HG03439 (cell line): ENCODE measurements at regions not wholly inside any gene's neighbourhood (a gene's known extent, or its start where the extent isn't known, plus 50 kb on each side); places are given as distances from the start of the nearest gene placed in this dataset.
"Not testable (repeated sequence)": the region's sequence is repeated elsewhere in the genome, so short reads cannot be mapped to it uniquely, and the experiment has no call there.

ENCODE experiments used
- ATAC-seq: cut with Tn5 transposase; IDR thresholded peaks from one replicate; pipeline ENCODE4 v1.9.1; 2021; ENCODE audit warnings: mild to moderate bottlenecking, moderate library complexity; ENCODE audit not compliant: unreplicated experiment

DNA sequence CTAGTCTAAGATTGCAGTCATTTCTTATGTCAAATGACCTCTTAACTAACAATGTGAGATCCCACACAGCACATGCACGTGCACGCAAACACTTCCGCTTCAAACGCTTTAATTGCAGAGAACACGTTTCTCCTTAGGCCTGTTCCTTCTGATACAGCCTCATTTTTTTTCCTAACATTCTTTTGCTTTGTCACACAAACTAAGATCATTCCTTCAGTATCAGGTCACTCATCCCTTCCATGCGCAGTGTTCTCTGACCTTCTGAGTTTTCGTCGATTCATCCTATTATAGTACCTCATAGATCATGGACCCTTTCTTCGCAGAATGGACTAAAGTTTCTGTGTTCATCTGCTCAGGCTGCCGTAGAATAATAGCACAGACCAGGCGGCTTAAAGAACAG, 327.1 kb upstream of the CDH19 start:
- ATAC-seq = no peak

DNA sequence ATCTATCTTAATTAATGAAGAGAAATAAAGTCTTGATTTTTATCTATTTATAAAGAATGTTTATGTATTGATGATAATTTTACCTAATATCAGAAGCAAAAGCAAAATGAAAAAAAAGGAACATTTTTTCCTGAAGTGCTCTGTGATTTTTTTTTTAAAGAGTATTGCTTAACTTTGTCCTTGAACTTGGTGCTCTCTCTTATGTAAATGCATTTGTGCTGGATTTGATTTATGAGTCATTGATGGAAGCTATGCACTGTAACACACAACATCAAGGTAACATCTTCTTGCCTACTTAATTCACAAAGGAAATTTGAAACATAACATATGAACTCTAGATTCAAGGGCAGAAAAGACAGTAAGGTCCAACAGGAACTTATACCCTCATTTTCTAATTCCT, 312.9 kb upstream of the CDH19 start:
- no peak for ATAC-seq

DNA sequence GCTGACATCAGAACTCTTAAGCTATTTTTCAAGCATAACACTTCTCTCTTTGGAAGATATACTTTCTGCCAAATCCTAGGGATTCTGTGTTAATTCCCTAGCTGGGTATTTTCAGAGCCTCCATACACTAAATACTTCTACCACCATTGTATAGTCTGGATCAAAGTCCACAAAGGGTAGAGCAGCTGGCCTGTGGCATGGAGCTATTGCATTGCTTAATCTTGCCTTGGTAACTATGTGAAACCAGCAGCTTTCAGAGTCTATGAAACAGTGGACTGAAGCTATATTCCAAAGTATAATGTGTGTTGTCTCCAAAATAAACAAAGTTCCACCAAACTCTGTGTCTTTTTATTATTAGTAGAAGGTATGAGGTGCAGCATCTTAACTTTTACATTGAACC, 296.9 kb upstream of the CDH19 start:
- ATAC-seq = no peak

DNA sequence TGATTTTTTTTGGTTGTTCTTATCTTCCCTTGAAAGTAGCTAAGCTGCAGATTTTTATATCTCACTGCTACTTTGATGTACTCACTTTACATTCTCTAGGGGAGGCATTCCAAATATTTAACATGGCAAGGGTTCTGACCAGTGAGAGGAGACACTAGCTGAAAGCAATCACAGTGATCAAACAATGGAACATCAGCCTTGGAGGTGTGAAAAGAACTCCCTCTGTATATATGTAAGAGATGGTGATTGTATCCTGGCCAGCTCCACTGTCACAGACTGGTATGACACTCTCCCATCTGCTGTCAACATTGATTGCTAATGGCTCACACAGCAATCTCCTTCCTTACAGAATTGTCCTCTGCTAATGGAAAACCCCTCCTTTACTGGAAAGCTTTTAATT, 291.7 kb upstream of the CDH19 start:
- ATAC-seq = no peak

DNA sequence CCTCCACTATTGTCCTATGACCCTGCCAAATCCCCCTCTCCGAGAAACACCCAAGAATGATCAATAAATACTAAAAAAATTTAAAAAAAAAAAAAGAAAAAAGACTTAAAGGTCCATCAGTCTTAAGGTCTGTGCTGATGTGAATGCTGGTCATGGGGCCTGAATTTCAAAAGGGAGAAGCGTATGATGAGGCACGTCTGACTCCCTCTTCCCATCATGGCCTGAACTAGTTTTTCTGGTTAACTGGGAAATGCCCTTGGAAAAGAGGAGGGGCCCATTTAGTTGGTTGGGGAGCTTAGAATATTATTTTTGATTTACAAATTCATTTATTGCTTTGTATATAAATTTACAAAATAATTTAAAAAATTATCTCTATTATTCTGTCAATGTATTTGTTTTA, 291.0 kb upstream of the CDH19 start:
- no peak for ATAC-seq

DNA sequence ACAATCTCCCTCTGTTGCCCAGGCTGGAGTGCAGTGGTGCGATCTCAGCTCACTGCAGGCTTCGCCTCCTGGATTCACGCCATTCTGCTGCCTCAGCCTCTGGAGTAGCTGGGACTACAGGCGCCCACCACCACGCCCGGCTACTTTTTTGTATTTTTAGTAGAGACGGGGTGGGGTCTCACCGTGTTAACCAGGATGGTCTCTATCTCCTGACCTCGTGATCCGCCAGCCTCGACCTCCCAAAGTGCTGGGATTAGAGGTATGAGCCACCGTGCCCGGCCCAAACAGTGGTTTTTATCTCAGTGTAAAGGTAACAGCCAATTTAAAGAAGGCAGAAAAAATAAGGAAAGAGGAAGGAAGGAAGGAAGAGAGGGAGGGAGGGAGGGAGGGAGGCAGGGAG, 288.5 kb upstream of the CDH19 start:
- ATAC-seq = not testable (repeated sequence)

DNA sequence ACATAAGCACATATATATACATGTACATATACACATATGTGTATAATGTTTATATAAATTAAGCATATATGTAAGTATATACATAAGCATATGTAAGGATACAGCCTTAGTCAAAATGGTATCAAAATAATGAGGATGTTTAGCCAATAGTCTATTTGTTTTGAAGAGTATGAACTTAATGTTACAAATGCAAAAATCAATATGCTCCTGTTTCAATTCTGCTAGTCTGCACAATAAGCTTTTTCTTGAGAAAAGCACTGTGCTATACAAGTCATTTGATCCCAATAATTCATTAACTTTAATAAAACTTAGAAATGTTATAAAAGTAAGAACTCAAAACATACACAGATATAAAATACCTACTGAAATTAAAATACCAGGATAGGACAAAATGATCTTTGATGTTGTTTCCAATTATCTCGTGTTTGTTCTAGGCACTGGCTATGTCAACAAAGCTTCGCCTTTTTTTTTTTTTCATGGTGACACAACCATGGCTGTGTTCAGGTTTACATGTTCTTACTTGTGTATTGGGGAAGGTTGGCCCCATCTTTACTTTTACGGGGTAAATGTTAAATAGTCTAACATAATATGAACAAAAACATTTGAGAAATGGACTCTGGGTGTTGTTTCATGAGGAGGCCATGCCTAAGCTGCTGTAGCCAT, 271.1 kb upstream of the CDH19 start:
- no peak for ATAC-seq

DNA sequence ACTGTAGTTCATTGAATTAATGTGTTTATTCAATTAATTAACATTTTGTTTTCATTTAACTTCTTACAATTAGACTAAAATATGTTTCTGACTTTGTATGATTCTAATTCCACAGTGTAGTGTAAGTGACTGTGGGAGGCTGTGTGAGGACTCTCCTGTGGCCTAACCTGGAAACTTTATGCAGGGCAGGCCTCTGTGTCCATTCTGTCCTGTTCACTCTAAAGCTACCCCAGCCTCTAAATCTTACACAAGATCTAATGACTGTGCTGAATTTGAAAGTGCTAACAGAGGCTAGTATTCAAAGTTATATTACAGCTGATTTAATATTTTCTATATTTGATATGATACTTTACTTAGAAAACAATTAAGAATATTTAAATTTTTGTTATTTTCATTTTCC, 270.5 kb upstream of the CDH19 start:
- no peak for ATAC-seq

DNA sequence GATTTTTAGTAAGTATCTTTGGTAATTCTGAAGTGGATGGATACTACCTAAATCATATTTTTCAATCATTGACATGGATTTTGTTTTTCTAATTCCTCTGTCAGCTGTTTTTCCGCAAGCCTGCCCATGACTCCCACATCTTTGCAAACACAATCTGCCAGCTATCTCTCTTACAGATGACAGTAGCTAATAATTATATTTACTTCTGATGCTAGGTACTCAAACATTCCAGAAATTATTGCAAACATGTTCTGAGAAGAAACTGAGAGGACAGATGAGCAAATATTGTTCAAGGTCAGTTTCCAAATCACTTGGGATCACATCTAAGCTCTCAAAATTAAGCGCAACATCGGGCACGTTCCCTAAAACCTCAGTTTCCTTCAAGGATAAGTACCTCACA, 270.0 kb upstream of the CDH19 start:
- no peak for ATAC-seq

DNA sequence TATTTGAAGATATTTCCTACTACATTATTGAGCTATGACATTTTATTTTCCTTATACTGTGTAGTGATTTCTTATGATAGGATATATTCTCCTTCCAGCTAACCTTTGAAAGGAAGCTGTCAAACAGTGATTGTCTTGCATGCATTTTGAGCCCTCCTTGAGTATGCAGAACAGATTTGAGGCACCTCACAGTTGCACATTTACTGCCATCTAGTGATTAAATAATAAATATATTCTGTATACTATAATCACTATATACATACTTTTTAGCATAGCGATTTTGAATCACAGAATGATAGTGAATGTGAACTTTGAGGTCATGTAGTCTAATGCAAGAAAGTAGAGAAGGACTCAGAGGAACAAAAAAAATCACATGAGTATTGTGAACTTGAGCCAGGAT, 268.4 kb upstream of the CDH19 start:
- no peak for ATAC-seq

DNA sequence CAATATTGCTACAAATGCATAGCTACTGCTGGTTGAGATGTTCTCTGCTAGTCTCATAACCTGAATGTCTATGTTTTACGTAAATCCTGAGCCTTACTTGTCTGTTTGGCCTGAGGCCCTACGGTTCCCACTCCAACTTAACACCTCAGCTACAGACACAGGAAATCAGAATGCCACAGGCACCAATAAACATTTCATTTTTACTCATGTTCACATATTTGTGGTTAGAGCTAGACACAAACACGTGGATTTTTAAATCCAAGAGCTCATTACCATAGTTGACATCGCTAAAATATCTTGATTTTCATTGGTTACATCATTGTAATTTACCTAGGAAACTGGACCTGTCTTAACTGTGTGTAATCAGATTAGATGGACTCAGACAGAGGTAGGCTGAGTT, 263.8 kb upstream of the CDH19 start:
- no peak for ATAC-seq

DNA sequence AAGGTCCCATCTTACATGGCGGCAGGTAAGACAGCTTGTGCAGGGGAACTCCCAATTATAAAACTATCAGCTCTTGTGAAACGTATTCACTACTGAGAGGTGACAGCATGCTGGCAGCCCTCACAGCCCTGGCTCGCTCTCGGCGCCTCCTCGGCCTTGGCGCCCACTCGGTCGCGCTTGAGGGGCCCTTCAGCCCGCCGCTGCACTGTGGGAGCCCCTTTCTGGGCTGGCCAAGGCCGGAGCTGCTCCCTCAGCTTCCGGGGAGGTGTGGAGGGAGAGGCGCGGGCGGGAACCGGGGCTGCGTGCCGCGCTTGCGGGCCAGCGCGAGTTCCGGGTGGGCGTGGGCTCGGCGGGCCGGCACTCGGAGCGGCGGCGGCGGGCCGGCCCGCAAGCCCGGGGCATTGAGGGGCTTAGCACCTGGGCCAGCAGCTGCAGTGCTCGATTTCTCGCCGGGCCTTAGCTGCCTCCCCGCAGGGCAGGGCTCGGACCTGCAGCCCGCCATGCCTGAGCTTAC, 262.6 kb upstream of the CDH19 start:
- not testable (repeated sequence) for ATAC-seq

DNA sequence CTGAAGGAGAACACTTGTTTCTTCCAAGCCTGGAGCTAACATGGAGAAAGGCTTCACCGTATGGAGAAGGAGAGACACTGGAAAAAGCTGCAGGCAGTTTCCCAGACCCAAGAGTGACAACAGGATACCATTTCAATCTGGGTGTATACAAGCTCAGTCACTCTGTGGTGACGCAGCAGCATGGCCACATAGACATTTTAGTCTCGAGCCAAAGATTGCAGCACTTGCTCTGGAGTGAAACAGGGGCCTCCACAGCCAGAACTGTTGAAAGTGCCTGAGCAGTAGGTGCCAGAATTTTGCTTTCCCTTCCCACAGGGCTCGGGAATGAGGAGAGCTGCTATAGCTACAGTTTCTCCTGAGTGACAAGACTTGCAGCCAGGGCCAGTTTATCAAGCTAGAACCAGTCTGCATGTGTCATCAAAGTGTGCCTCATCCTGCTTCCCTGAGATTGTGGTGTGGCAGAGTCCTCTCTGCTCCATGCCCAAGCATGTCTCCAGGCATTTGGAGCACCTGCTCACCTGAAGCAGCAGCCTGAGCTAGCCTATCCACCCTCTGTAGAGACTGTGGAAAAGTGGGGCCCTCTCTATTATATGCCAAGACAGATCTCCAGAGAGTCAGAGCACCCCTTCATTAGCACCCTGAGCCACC, 234.6 kb upstream of the CDH19 start:
- no peak for ATAC-seq

DNA sequence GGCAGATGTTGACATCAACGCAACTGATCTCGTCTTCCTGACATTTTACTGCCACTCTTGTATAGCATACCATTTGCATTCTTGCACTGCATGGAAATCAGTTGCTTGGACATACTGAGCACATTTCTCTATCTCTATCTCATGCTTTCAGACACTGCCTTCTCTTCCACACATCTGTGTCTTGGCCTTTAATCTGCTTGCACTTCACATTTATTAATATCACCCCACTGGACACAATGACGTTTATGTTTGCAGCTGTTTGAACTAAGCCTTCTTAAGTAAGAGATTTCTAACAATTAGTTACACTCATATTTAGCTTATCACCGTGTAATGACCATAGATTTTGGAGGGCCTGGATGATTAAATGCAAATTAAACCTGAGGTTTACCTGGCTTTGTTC, 229.8 kb upstream of the CDH19 start:
- ATAC-seq = no peak

DNA sequence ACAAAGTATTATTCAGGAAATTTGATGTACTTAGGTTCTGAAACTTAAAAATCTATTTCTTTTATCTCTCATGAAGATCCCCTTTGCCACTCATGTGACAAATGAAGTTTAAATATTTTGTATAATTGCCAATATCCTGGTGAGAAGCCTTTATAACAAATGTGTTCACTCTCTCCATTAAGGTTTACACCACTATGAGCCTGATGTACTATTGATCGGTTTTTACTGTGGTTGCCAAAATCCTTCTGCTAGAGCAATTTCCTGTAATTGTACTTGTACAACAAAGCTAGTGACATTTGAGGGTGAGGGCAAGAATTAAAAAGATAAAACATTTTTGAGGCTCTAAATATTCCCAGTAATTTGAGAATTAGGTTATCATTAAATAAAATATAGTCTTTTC, 222.3 kb upstream of the CDH19 start:
- ATAC-seq = no peak

DNA sequence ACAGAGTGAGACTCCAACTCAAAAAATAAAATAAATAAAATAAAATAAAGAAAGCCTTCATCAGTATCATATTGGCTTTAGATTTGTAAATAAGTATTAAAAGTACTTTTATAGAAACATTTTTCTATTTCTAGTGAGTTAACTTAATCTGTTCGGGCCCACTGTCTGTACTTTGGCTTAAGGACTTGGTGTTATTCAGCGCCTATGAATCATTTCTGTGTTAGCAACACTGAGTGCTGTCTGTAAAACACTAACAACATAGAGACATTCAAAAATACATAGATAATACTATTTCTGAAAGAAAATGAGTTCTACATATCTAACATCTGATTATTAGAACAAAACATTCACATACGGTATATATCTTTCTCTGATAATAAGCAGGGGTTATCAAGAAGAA, 221.5 kb upstream of the CDH19 start:
- no peak for ATAC-seq

DNA sequence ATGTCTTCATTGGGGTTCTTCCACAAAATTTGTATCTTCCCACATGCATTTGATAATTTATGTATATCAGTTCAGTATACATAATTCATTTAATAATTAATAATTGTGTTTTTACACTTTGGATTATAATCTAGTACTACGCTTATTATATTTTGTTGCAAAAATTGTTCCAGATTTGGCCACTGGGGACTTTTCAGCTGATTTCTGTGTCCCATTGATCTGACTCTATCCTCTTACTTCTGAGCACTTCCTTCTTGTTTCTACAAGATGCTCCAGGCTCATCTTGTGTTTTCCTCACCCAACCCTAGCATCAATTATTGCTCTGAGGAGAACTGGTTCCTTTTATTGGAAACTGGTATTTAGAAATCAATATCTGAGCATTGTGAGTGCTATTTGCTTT, 215.3 kb upstream of the CDH19 start:
- no peak for ATAC-seq

DNA sequence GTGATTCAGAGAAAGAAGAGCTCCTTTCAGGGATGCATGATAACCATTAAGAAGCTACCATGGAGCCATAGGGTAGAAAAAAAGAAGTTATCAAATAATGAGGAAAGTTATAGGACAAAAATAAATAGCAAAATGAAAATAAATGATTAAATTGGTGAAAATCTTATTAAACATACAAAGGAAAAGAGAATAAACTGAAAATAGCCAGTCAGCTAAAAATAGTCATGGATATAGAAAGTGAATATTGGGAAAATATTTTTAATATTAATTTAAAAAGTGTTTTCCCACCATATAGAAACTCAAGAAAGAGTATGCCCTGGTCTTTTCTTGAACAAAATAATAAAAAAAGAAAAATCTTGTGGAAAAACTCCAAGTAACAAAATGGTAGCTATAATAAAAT, 209.2 kb upstream of the CDH19 start:
- no peak for ATAC-seq

DNA sequence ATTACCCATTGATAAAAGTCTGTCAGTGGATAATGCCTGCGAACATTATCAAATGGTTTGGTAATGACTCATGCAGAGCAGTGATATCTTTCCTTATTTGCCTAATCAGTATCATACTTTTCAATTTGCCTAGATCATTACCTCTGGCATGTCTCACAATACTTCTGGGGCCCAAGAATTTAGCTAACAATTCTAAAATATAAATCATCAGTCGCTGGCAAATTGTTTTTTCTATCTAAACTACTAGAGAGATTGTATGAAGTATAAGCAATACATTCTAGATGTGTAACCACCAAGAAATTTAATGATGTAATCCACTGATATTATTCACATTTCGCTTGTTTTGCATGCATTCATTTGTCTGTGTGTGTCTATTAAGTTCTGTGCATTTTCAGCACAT, 191.2 kb upstream of the CDH19 start:
- no peak for ATAC-seq

DNA sequence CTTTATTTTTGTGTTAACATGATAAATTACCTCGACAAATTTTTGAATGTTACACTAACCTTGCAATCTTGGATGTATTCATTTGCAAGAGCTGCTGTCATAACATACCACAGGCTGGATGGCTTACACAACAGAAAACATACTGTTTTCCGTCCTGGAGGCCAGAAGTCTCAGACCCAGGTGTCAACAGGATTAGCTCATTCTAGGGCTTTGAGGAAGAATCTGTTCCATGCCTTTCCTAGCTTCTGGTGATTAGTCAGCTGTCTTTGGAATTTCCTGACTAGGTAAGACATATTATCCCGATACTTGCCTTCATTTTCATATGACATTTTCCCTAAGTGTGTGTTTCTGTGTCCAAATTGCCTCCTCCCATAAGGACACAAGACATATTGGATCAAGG, 188.6 kb upstream of the CDH19 start:
- no peak for ATAC-seq

DNA sequence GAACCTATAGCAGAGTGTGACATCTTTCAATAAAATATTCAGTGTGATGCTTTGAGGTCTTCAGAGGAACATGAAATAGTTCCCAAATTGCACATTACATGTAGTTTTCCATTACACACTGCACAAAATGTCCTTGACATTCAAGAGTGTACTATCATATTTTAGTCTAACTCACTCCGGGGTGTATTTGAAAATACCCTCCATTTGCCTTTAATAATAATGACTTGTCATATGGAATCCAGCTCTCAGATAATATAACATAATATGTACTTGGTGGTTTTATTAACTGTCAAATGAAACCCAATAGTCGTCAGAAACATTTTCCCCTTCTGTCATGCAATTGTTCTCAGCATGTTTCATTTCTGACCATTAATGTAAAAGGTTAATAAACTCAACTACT, 176.7 kb upstream of the CDH19 start:
- ATAC-seq = no peak

DNA sequence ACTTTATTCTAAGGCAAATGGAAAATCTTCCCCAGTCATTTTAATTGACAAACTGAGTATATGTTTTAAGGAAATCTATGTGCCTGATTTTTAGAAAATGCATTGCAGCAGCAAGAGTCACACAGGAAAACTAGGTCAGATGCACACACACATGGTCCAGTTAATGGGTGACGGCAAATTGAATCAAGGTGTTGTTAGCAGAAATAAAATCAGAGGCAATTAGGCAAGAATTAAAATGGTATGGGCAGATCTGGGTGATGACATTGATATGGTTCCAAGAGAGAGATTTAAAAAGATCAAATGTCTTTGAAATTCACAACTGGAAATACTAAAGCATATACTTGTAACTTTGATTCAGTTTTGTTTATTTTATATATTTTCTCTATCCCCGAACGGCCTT, 174.2 kb upstream of the CDH19 start:
- no peak for ATAC-seq

DNA sequence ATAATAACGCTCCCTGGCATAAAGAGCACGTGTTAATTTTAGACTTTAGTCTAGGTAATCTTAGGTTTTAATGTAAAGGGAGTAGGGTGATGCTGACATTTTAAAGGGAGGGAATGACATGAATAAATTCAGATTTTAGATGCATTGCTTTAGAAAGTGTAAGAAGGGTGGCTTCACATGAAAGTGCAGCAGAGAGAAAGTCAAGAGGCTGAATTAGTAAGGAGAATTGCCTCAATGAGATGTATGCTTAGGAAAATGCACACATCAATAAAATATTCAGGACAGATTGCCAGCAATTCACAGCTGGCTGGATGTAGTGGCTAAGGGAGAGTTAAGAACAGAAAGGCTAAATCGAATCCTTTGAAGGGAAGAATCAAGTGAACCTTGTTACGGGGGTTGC, 165.5 kb upstream of the CDH19 start:
- ATAC-seq = no peak
